ENCODE measurements at regions not wholly inside any gene's neighbourhood (a gene's known extent, or its start where the extent isn't known, plus 50 kb on each side); places are given as distances from the start of the nearest gene placed in this dataset.

GRCh38 chr3:61311044-61311443, 59.8 kb upstream of the FHIT start:
- no peak overlapping the region for H3K4me3 ChIP-seq (ENCODE audit: low read depth, low read length)
- no peak for DNase-seq (ENCODE audit: low read depth)

DNA sequence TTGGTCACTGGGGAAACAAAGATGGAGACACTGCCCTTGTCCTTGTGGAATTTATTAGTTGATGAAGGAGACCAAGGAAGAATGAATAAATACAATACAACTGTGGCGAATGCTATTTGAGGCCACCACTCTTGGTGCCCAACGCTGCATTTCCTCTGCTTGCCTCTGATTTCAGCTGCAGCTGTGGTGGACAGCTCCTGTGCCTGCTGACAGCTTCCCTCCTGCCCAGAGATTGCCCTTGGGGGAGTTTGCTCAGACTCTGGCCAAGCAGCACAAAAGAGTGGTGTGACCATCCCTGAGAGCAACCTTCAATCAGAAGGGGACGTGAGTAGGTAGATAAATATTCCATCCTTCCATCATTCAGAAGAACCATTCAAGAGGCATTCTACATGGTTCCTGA, 64.6 kb upstream of the FHIT start:
- no peak overlapping the region for H3K4me3 ChIP-seq (ENCODE audit: low read depth, low read length)
- no peak for DNase-seq (ENCODE audit: low read depth)

DNA sequence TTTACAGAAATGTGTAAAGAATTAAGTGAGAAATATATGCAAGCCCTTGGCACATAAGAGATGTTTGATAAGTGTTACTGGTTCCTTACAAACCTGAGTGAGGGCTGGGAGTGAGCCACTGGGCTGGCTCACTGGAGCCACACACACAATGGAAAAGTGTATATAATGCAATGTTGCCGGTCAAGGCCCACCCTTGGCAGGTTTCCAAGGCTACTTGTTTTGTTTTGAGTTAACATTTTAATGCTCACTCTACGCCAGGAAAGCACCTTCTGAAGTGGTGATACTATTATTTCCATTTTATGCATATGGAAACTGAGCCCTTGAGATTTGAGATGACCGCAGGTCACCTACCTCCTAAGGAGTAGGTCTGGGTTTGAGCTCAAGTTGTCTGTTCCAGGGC, 71.8 kb upstream of the FHIT start:
- DNase-seq (ENCODE audit: low read depth): no peak
- H3K4me3 ChIP-seq (ENCODE audit: low read depth, low read length): no peak overlapping the region

GRCh38 chr3:61331929-61332552, 80.8 kb upstream of the FHIT start:
- no peak for DNase-seq (ENCODE audit: low read depth)

DNA sequence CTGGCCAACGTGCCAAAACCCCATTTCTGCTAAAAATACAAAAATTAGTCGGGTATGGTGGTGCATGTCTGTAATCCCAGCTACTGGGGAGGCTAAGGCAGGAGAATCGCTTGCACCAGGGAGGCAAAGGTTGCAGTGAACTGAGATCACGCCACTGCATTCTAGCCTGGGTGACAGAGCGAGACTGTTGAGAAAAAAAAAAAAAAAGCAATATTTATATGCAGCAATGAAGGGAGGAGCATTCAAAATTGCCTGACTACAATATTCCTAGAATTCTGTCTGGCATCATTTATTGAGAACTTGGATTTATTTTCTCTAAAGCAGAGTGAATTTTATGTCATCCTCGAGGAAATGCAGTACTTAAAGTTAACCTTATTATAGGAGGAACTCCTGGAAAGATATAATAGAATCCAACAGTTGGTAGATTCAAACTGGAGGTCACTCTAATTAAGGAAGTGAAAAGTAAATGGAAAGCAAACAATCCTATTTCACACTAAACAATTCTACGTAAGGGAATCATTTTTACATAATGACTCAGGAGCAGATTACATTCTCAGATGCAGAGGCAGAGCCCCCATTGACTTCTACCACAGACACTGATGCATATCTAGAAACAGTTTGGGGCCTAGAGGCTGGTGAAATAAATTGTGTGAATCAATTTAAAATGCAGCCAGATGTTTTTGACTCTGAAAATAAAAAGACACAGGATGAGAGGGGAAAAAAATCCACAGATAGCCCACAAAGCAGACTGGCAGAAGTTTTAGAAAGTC, 82.1 kb upstream of the FHIT start:
- no peak for DNase-seq (ENCODE audit: low read depth)

More at GRCh38 chr3:61331929-61332552, 80.8 kb upstream of the FHIT start:
- H3K4me3 ChIP-seq (ENCODE audit: low read depth, low read length): no peak overlapping the region

DNA sequence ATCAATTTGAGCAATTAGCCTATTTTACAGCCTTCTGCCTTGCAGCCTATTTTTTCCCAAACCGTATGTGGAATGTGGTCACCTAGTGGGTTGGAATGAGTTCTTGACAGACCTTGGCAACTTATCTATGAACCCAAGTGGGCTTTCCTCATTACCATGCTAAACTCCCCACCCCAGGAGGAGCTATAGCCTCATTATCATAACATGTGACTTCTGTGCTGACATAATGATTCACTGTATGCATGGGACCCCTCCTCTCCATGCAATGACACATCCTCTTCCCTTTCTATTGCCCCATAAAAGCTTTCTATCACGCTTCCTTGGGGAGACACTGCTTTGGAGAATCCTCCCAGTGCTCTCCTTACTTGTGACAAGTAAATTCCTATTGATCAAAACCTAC, 83.5 kb upstream of the FHIT start:
- no peak for DNase-seq (ENCODE audit: low read depth)

More for the DNA sequence above, 82.1 kb upstream of the FHIT start:
- no peak overlapping the region for H3K4me3 ChIP-seq (ENCODE audit: low read depth, low read length)

GRCh38 chr3:61340931-61341461, 89.7 kb upstream of the FHIT start:
- no peak for DNase-seq (ENCODE audit: low read depth)
- no peak overlapping the region for H3K4me3 ChIP-seq (ENCODE audit: low read depth, low read length)

More for the DNA sequence above, 83.5 kb upstream of the FHIT start:
- H3K4me3 ChIP-seq (ENCODE audit: low read depth, low read length): no peak overlapping the region

DNA sequence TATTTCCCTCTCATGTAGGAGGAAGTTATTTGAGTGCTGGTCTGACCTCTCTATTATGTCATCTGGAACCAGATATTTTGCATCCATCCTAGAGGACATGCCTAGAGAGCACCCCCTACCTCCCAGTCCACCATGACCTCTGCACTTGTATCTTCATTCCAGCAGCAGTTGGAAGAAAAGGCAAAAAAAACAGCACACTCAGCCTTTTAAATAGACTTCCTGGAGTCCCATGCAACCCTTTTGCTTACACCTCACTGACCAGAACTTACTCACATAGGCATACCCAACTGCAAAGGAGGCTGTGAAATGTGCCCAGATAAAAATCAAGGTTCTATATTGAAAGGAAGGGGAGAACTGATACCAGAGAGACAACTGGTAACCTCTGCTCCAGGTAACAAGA, 92.3 kb upstream of the FHIT start:
- no peak overlapping the region for H3K4me3 ChIP-seq (ENCODE audit: low read depth, low read length)
- no peak for DNase-seq (ENCODE audit: low read depth)

DNA sequence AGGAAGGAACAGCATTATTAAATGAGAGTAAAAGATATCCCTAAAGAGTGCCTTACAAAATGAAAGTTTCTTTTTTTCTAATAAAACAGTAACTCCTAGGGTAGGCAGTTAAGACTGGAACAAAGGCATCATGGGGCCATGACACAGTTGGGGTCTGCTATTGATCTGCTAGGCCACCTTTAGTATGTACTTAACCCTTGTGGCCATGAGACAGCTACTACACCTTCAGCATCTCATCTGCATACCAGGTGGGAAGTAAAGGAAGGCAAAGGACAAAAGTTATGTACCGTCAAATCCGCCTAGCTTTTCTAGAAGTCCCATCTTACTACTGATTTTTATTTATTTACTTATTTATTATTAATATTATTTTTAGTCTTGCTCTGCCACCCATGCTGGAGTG, 93.8 kb upstream of the FHIT start:
- DNase-seq (ENCODE audit: low read depth): no peak
- H3K4me3 ChIP-seq (ENCODE audit: low read depth, low read length): no peak overlapping the region

DNA sequence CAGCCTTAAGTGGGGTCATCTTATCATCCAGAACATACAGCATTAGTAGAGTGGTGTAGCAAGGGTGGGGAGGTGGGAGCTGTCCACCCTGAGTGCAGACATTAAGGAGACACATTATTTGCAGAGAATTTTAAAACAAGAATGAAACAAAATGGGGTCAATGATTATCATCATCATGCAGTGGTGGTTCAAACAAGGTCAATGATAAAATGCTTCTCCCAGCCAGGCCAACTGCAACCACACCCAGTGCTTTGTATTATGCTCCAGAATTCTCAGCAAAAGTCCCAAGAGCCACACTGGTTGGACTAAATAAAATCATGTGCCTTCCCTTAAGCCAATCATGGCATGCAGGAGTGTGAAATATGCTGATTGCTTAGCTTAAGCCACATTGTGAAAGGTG, 96.7 kb upstream of the FHIT start:
- no peak for DNase-seq (ENCODE audit: low read depth)
- H3K4me3 ChIP-seq (ENCODE audit: low read depth, low read length): no peak overlapping the region

- no peak for DNase-seq (ENCODE audit: low read depth)
- no peak overlapping the region for H3K4me3 ChIP-seq (ENCODE audit: low read depth, low read length)
These were observed 98.5 kb upstream of the FHIT start for GRCh38 chr3:61349717-61350116.

DNA sequence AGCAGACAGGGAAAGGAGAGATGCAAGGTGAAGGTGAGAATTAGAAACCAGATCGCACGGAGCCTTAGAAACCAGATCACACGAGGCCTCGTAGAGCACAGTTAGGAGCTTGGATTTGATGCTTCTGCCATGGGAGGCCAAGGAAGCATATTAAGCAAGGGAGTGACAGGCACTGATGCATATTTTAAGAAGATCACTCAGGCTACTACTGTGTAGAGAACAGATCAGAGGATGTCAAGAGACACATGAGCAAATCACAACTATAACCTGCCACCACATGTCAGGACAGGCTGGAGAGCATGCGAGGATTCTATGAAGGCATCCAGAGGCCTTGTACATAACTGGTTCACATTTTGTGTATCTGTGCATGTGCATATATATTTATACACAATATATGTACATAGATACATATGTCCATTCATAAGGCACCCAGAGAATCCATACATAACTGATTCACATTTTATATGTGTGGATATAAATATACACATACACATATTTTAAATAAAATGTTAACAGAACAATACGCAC, 99.6 kb upstream of the FHIT start:
- H3K4me3 ChIP-seq (ENCODE audit: low read depth, low read length): no peak overlapping the region
- DNase-seq (ENCODE audit: low read depth): no peak

DNA sequence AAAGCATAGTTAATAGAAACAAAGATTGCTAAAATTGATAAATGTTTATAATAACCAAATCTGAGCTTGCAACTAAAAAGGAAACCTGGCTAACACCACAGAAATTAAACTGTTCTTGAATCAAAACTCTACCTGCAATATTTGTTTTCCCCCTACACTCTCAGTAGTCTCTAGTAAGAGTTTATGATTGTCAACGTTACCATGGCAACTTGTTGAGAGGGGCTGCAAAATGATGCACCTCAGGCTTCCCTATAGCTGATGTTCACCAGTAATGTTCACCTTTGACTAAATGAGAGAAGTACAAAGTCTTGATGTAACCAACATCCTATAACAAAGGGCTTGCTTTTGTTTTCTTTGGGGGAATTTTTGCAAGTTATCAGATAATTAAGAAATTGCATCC, 101.1 kb upstream of the FHIT start:
- no peak for DNase-seq (ENCODE audit: low read depth)
- no peak overlapping the region for H3K4me3 ChIP-seq (ENCODE audit: low read depth, low read length)

DNA sequence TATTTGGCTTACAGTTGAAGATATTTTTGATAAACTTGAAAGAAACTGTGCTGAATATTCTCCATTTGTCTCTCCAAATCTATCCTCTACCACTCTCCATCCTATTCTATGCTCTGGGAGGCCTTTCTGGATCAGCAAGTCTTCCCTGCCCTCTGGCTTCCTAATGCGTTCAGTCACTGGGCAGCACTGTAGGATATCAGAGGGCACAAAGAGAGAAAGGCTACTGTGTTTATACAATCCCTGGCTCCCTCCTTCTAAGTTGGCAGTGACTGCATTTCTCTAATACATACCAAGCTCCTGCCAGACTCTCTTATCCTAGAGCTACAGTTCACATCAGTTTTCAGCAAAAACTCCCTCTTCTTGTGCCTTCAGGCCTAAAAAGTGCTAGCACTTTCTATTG, 102.1 kb upstream of the FHIT start:
- H3K4me3 ChIP-seq (ENCODE audit: low read depth, low read length): no peak overlapping the region
- DNase-seq (ENCODE audit: low read depth): no peak

DNA sequence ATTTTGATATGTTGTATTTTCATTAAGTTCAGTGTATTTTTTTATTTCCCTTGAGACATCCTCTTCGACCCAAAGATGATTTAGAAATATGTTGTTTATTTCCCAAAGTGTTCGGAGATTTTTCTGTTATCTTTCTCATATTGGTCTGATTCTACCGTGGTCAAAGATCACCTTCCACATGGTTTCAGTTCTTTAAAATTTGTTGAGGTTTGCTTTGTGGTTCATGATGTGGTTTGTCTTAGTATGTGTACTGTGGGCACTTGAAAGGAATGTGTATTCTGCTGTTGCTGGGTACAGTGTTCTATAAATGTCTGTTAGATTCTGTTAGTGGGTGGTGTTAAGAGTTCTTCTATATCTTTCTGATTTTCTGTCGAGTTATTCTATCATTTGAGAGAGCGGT, 103.4 kb upstream of the FHIT start:
- no peak overlapping the region for H3K4me3 ChIP-seq (ENCODE audit: low read depth, low read length)
- no peak for DNase-seq (ENCODE audit: low read depth)

DNA sequence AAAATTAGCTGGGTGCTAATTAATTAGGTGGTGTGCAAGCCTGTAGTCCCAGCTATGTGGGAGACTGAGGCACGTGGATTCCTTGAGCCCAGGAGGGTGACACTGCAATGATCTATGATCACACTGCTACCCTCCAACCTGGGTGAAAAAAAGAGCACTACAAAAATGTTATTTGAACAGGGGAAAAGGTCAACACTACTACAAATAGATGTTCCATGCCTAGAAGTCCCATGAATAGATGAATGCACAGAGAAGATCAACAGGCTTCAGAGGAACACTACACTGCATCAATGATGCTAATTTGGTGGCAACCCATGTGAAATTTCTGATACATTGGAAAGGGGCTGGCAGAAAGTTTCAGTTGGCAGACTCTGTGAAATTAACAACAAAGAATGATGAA, 105.4 kb upstream of the FHIT start:
- no peak overlapping the region for H3K4me3 ChIP-seq (ENCODE audit: low read depth, low read length)
- DNase-seq (ENCODE audit: low read depth): no peak

- H3K4me3 ChIP-seq (ENCODE audit: low read depth, low read length): no peak overlapping the region
These were observed 106.7 kb upstream of the FHIT start for GRCh38 chr3:61357902-61358301.

GRCh38 chr3:61358364-61358763, 107.1 kb upstream of the FHIT start:
- no peak overlapping the region for H3K4me3 ChIP-seq (ENCODE audit: low read depth, low read length)
- no peak for DNase-seq (ENCODE audit: low read depth)

More at GRCh38 chr3:61357902-61358301, 106.7 kb upstream of the FHIT start:
- DNase-seq (ENCODE audit: low read depth): no peak

GRCh38 chr3:61360297-61360965, 109.2 kb upstream of the FHIT start:
- no peak for DNase-seq (ENCODE audit: low read depth)

GRCh38 chr3:61369678-61370077, 118.4 kb upstream of the FHIT start:
- H3K4me3 ChIP-seq (ENCODE audit: low read depth, low read length): no peak overlapping the region
- no peak for DNase-seq (ENCODE audit: low read depth)

More at GRCh38 chr3:61360297-61360965, 109.2 kb upstream of the FHIT start:
- no peak overlapping the region for H3K4me3 ChIP-seq (ENCODE audit: low read depth, low read length)

All from skeletal muscle cell (primary cell).